ENCODE measurements at regions not wholly inside any gene's neighbourhood (a gene's known extent, or its start where the extent isn't known, plus 50 kb on each side); places are given as distances from the start of the nearest gene placed in this dataset.

DNA sequence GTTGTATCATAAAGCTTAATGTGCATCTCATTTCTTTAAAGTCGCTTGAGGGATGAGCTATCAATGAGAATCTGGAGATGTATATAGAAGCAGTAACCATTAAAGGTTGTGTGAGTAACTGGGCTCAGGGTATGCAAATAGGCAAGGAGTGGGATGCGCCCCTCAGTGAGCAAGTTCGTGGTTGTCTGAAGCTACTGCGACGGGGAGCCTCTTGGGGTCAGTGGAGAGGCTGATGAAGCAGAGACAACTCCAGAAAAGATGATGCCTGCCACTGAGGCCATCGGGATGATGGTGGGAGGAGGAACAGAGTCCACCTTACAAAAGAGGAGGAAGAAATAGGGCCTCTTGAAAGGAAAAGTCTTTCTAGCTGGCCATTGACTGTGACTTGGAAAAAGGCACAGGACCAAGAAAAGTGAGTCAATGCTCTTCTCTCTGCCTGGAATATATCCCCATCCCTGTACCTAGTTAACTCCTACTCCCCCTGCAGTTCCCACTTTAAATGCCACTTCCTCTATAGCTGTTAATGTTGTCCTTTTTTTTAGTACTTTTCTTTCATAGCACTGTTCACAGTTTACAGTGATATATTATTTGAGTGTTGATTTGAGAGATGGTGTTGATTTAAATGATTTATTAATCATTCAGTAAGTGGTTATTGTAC lies 51.4 kb upstream of the LSM6 start:
- no peak overlapping the region for H3K4me3 ChIP-seq (ENCODE audit: insufficient read length, low read depth)
- no peaks in the 10 kb centered on the region for H3K27me3 ChIP-seq (ENCODE audit: insufficient read depth, insufficient read length)
- no peaks in the 10 kb centered on the region for H3K36me3 ChIP-seq (ENCODE audit: insufficient read depth, insufficient read length, low read length)

GRCh38 chr4:146123231-146123630 lies 52.3 kb upstream of the LSM6 start:
- no peak for DNase-seq (ENCODE audit: low read depth, low spot score)
- TF ChIP-seq SUZ12 (IDR thresholded peaks at IDR 0.05; ENCODE audit: extremely low read depth, insufficient read depth, insufficient read length): no peak
- no peak for TF ChIP-seq YY1 (IDR thresholded peaks at IDR 0.05; ENCODE audit: insufficient read depth, insufficient read length)
- no peak for TF ChIP-seq ZNF274 (IDR thresholded peaks at IDR 0.05; ENCODE audit: low read depth, low read length)
- no peaks in the 10 kb centered on the region for H3K4me1 ChIP-seq (ENCODE audit: insufficient read depth, insufficient read length)
- H3K36me3 ChIP-seq (ENCODE audit: insufficient read depth, insufficient read length, low read length): no peaks in the 10 kb centered on the region
- H3K9me3 ChIP-seq (ENCODE audit: insufficient read depth, low read length): no peaks in the 10 kb centered on the region
- H3K9ac ChIP-seq (ENCODE audit: insufficient read length, low read depth): no peak overlapping the region
- H3K4me3 ChIP-seq (ENCODE audit: insufficient read length, low read depth): no peak overlapping the region
- H3K27me3 ChIP-seq (ENCODE audit: insufficient read depth, insufficient read length): no peaks in the 10 kb centered on the region

More for the DNA sequence above, 51.4 kb upstream of the LSM6 start:
- no peak for DNase-seq (ENCODE audit: low read depth, low spot score)
- Histone ChIP-seq H3K9me3 (ENCODE audit: insufficient read depth, low read length) (no peaks in the 10 kb centered on the region), H3K9ac (ENCODE audit: insufficient read length, low read depth) (no peak overlapping the region), H3K4me1 (ENCODE audit: insufficient read depth, insufficient read length) (no peaks in the 10 kb centered on the region)
- no peak for TF ChIP-seq YY1 (IDR thresholded peaks at IDR 0.05; ENCODE audit: insufficient read depth, insufficient read length)
- no peak for TF ChIP-seq SUZ12 (IDR thresholded peaks at IDR 0.05; ENCODE audit: extremely low read depth, insufficient read depth, insufficient read length)
- no peak for TF ChIP-seq ZNF274 (IDR thresholded peaks at IDR 0.05; ENCODE audit: low read depth, low read length)

GRCh38 chr4:146122398-146122797 lies 53.1 kb upstream of the LSM6 start:
- H3K4me1 ChIP-seq (ENCODE audit: insufficient read depth, insufficient read length): no peaks in the 10 kb centered on the region
- no peaks in the 10 kb centered on the region for H3K9me3 ChIP-seq (ENCODE audit: insufficient read depth, low read length)
- DNase-seq (ENCODE audit: low read depth, low spot score): no peak
- no peaks in the 10 kb centered on the region for H3K36me3 ChIP-seq (ENCODE audit: insufficient read depth, insufficient read length, low read length)
- H3K4me3 ChIP-seq (ENCODE audit: insufficient read length, low read depth): no peak overlapping the region
- no peaks in the 10 kb centered on the region for H3K27me3 ChIP-seq (ENCODE audit: insufficient read depth, insufficient read length)
- no peak overlapping the region for H3K9ac ChIP-seq (ENCODE audit: insufficient read length, low read depth)
- TF ChIP-seq ZNF274 (IDR thresholded peaks at IDR 0.05; ENCODE audit: low read depth, low read length): no peak
- TF ChIP-seq SUZ12 (IDR thresholded peaks at IDR 0.05; ENCODE audit: extremely low read depth, insufficient read depth, insufficient read length): no peak
- no peak for TF ChIP-seq YY1 (IDR thresholded peaks at IDR 0.05; ENCODE audit: insufficient read depth, insufficient read length)

GRCh38 chr4:146121757-146122156 lies 53.8 kb upstream of the LSM6 start:
- no peaks in the 10 kb centered on the region for H3K27me3 ChIP-seq (ENCODE audit: insufficient read depth, insufficient read length)
- TF ChIP-seq SUZ12 (IDR thresholded peaks at IDR 0.05; ENCODE audit: extremely low read depth, insufficient read depth, insufficient read length): no peak
- TF ChIP-seq YY1 (IDR thresholded peaks at IDR 0.05; ENCODE audit: insufficient read depth, insufficient read length): no peak
- TF ChIP-seq ZNF274 (IDR thresholded peaks at IDR 0.05; ENCODE audit: low read depth, low read length): no peak
- H3K9ac ChIP-seq (ENCODE audit: insufficient read length, low read depth): no peak overlapping the region
- no peaks in the 10 kb centered on the region for H3K9me3 ChIP-seq (ENCODE audit: insufficient read depth, low read length)
- H3K4me3 ChIP-seq (ENCODE audit: insufficient read length, low read depth): no peak overlapping the region
- no peak for DNase-seq (ENCODE audit: low read depth, low spot score)
- no peaks in the 10 kb centered on the region for H3K36me3 ChIP-seq (ENCODE audit: insufficient read depth, insufficient read length, low read length)
- H3K4me1 ChIP-seq (ENCODE audit: insufficient read depth, insufficient read length): no peaks in the 10 kb centered on the region

DNA sequence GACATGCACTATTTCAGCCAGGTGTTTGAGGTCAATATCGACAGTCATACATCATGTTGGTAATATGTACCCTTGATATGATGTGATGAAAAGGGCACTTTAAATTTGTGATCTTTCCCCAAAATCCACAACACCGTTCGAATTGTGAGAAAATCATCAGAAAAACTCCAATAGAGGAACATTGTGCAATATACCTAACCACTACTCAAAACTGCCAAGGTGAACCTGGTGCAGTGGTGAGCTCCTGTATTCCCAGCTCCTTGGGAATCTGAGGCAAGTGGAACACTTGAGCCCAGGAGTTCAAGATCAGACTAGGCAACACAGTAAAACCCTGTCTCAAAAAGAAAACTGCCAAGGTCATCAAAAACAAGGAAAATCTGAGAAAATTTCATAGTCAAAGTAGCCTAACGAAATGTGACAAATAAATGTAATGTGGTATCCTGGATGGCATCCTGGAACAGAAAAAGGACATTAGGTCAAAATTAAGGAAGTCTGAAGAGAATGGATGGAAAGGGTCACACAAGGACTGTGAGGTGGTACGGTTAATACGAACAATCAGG lies 55.6 kb upstream of the LSM6 start:
- H3K4me3 ChIP-seq (ENCODE audit: insufficient read length, low read depth): no peak overlapping the region
- H3K27me3 ChIP-seq (ENCODE audit: insufficient read depth, insufficient read length): no peaks in the 10 kb centered on the region
- no peaks in the 10 kb centered on the region for H3K4me1 ChIP-seq (ENCODE audit: insufficient read depth, insufficient read length)
- TF ChIP-seq ZNF274 (IDR thresholded peaks at IDR 0.05; ENCODE audit: low read depth, low read length) (no peak), SUZ12 (IDR thresholded peaks at IDR 0.05; ENCODE audit: extremely low read depth, insufficient read depth, insufficient read length) (no peak), YY1 (IDR thresholded peaks at IDR 0.05; ENCODE audit: insufficient read depth, insufficient read length) (no peak)
- H3K9ac ChIP-seq (ENCODE audit: insufficient read length, low read depth): no peak overlapping the region
- no peaks in the 10 kb centered on the region for H3K9me3 ChIP-seq (ENCODE audit: insufficient read depth, low read length)
- no peaks in the 10 kb centered on the region for H3K36me3 ChIP-seq (ENCODE audit: insufficient read depth, insufficient read length, low read length)
- no peak for DNase-seq (ENCODE audit: low read depth, low spot score)

- H3K4me3 ChIP-seq (ENCODE audit: insufficient read length, low read depth): no peak overlapping the region
- H3K4me1 ChIP-seq (ENCODE audit: insufficient read depth, insufficient read length): no peaks in the 10 kb centered on the region
- H3K9me3 ChIP-seq (ENCODE audit: insufficient read depth, low read length): no peaks in the 10 kb centered on the region
- DNase-seq (ENCODE audit: low read depth, low spot score): no peak
- no peaks in the 10 kb centered on the region for H3K27me3 ChIP-seq (ENCODE audit: insufficient read depth, insufficient read length)
- no peaks in the 10 kb centered on the region for H3K36me3 ChIP-seq (ENCODE audit: insufficient read depth, insufficient read length, low read length)
- no peak overlapping the region for H3K9ac ChIP-seq (ENCODE audit: insufficient read length, low read depth)
- TF ChIP-seq SUZ12 (IDR thresholded peaks at IDR 0.05; ENCODE audit: extremely low read depth, insufficient read depth, insufficient read length) (no peak), YY1 (IDR thresholded peaks at IDR 0.05; ENCODE audit: insufficient read depth, insufficient read length) (no peak), ZNF274 (IDR thresholded peaks at IDR 0.05; ENCODE audit: low read depth, low read length) (no peak)
Observed at GRCh38 chr4:146114066-146114465, 61.5 kb upstream of the LSM6 start.

GRCh38 chr4:146113171-146113570 lies 62.3 kb upstream of the LSM6 start:
- no peak for DNase-seq (ENCODE audit: low read depth, low spot score)
- TF ChIP-seq ZNF274 (IDR thresholded peaks at IDR 0.05; ENCODE audit: low read depth, low read length): no peak
- no peak for TF ChIP-seq SUZ12 (IDR thresholded peaks at IDR 0.05; ENCODE audit: extremely low read depth, insufficient read depth, insufficient read length)
- TF ChIP-seq YY1 (IDR thresholded peaks at IDR 0.05; ENCODE audit: insufficient read depth, insufficient read length): no peak
- Histone ChIP-seq H3K27me3 (ENCODE audit: insufficient read depth, insufficient read length) (no peaks in the 10 kb centered on the region), H3K4me3 (ENCODE audit: insufficient read length, low read depth) (no peak overlapping the region), H3K9me3 (ENCODE audit: insufficient read depth, low read length) (no peaks in the 10 kb centered on the region), H3K36me3 (ENCODE audit: insufficient read depth, insufficient read length, low read length) (no peaks in the 10 kb centered on the region), H3K4me1 (ENCODE audit: insufficient read depth, insufficient read length) (no peaks in the 10 kb centered on the region), H3K9ac (ENCODE audit: insufficient read length, low read depth) (no peak overlapping the region)

Measured in NT2/D1 (cell line).